HCT116 (cell line): ENCODE measurements at regions not wholly inside any gene's neighbourhood (a gene's known extent, or its start where the extent isn't known, plus 50 kb on each side); places are given as distances from the start of the nearest gene placed in this dataset.
A peak's percentile ranks its signal among the peaks of the same experiment; 100 is the strongest.

Experiments used
- ATAC-seq: fragments of 200-7000 bp; cut with Tn5 transposase; 2 replicates; pipeline ENCODE4 v1.9.1; 2020; ENCODE audit warnings: mild to moderate bottlenecking, moderate library complexity
- BruUV-seq: library from RNA; stranded (reverse); fragments of 400-500 nt; replicated peaks from 2 replicates; lab custom pipeline; 2021; lab: Mats Ljungman, UMichigan
- CTCF ChIA-PET: fragments of 300-600 bp; sonication (Branson Sonifier 250); formaldehyde crosslinking; loops from one replicate; lab custom pipeline; 2021; ENCODE audit warnings: antibody characterized with exemption; lab: Charles Lee
- POLR2A ChIA-PET: fragments of 300-600, 350-600 bp; sonication (Branson Sonifier 250); formaldehyde crosslinking; loops from one replicate; lab custom pipeline; 2021; ENCODE audit warnings: antibody characterized with exemption; lab: Charles Lee
- RAD21 ChIA-PET, 2 experiments: fragments of 300-600 bp; sonication (Branson Sonifier 250); formaldehyde crosslinking; loops; one replicate each; lab custom pipeline; 2023; ENCODE audit warnings: low total read pairs in 2 of 2; ENCODE audit not compliant: uncharacterized antibody in 2 of 2, unreplicated experiment in 2 of 2, low non-redundant PET in 1 of 2; lab: Charles Lee
- DNase-seq: peaks from one replicate; pipeline ENCODE4 v3.0.0-alpha.2; 2010; ENCODE audit warnings: low read depth, low spot score
- H2AFZ ChIP-seq: fragments of 200-600 bp; shearing (Covaris generic), sonication (generic); 2 replicates; pipeline ENCODE4 v1.6.1; 2017; ENCODE audit warnings: low read depth, mixed run types, mixed read lengths, antibody characterized with exemption, low read length; ENCODE audit not compliant: poor library complexity, severe bottlenecking
- H3K27ac ChIP-seq: 2 replicates; pipeline ENCODE4 v1.5.1; 2012; ENCODE audit warnings: low read depth, low read length
- H3K27me3 ChIP-seq: fragments of 200-600 bp; sonication (generic); 2 replicates; pipeline ENCODE4 v1.6.1; 2016; ENCODE audit warnings: mixed run types, low read length, mixed read lengths; ENCODE audit not compliant: insufficient read depth
- H3K36me3 ChIP-seq, 2 experiments: fragments of 200-500 bp in 1 of 2; fragments of 200-600 bp in 1 of 2; sonication (Bioruptor generic) in 1 of 2; sonication (generic) in 1 of 2; 2 replicates each; pipeline versions ENCODE4 v1.5.1 to v1.6.1; 2014 to 2016; ENCODE audit warnings: low read length in 2 of 2, inconsistent platforms in 1 of 2, mixed read lengths in 1 of 2, mixed run types in 1 of 2; ENCODE audit not compliant: insufficient read depth in 2 of 2, control insufficient read depth in 1 of 2
- H3K4me1 ChIP-seq, 2 experiments: fragments of 200-600 bp in 1 of 2; sonication (generic) in 1 of 2; 2 replicates each; pipeline versions ENCODE4 v1.5.1 to v1.6.1; 2012 to 2017; ENCODE audit warnings: low read length in 2 of 2, inconsistent platforms in 1 of 2, mild to moderate bottlenecking in 1 of 2, mixed read lengths in 1 of 2, mixed run types in 1 of 2, moderate library complexity in 1 of 2; ENCODE audit not compliant: insufficient read depth in 2 of 2, control insufficient read depth in 1 of 2
- H3K4me2 ChIP-seq: fragments of 200-600 bp; sonication (generic); 2 replicates; pipeline ENCODE4 v1.6.1; 2017; ENCODE audit warnings: mixed run types, low read length, mixed read lengths
- H3K4me3 ChIP-seq, 2 experiments: fragments of 200-600 bp in 1 of 2; sonication (generic) in 1 of 2; replicated peaks in 1 of 2; 2 replicates each; pipeline ENCODE4 v1.5.1; 2011 to 2016; ENCODE audit warnings: low read length in 2 of 2, control low read depth in 1 of 2, low read depth in 1 of 2, mild to moderate bottlenecking in 1 of 2, mixed read lengths in 1 of 2, mixed run types in 1 of 2
- H3K79me2 ChIP-seq: fragments of 200-600 bp; sonication (generic); 2 replicates; pipeline ENCODE4 v1.6.1; 2017; ENCODE audit warnings: mild to moderate bottlenecking, mixed run types, low read length, moderate library complexity, mixed read lengths; ENCODE audit not compliant: insufficient read depth
- H3K9ac ChIP-seq: fragments of 200-600 bp; sonication (generic); 2 replicates; pipeline ENCODE4 v1.6.1; 2016; ENCODE audit warnings: low read length, mixed read lengths
- H3K9me2 ChIP-seq: fragments of 200-600 bp; sonication (generic), shearing (Covaris generic); 2 replicates; pipeline ENCODE4 v1.6.1; 2017; ENCODE audit warnings: mixed run types, mild to moderate bottlenecking, moderate library complexity; ENCODE audit not compliant: insufficient read depth
- H3K9me3 ChIP-seq, 2 experiments: fragments of 200-500 bp in 1 of 2; fragments of 200-600 bp in 1 of 2; sonication (Bioruptor generic) in 1 of 2; sonication (generic) in 1 of 2; 2 replicates each; pipeline ENCODE4 v1.6.1; 2014 to 2017; ENCODE audit warnings: low read length in 2 of 2, mixed read lengths in 2 of 2, inconsistent platforms in 1 of 2, low read depth in 1 of 2, mild to moderate bottlenecking in 1 of 2, mixed run types in 1 of 2, moderate library complexity in 1 of 2; ENCODE audit not compliant: control insufficient read depth in 1 of 2, insufficient read depth in 1 of 2
- H4K20me1 ChIP-seq: fragments of 200-600 bp; sonication (generic), shearing (Covaris generic); 2 replicates; pipeline ENCODE4 v1.6.1; 2017; ENCODE audit warnings: mixed run types, mild to moderate bottlenecking, moderate library complexity; ENCODE audit not compliant: insufficient read depth
- CEBPB ChIP-seq: IDR thresholded peaks from 2 replicates; pipeline ENCODE4 v1.6.1; 2012; ENCODE audit warnings: low read depth
- EGR1 ChIP-seq: IDR thresholded peaks from 2 replicates; pipeline ENCODE4 v1.6.1; 2012; ENCODE audit warnings: low read depth
- EZH2 ChIP-seq: fragments of 200-600 bp; sonication (generic); IDR thresholded peaks from 2 replicates; pipeline ENCODE4 v1.6.1; 2017; ENCODE audit warnings: antibody characterized with exemption, mixed run types
- EZH2phosphoT487 ChIP-seq: fragments of 200-600 bp; IDR thresholded peaks from 2 replicates; pipeline ENCODE4 v1.6.1; 2018; ENCODE audit warnings: antibody characterized with exemption, borderline replicate concordance
- JUND ChIP-seq: IDR thresholded peaks from 2 replicates; pipeline ENCODE4 v1.6.1; 2012
- POLR2A ChIP-seq: IDR thresholded peaks from 2 replicates; pipeline ENCODE4 v1.7.0; 2011; ENCODE audit warnings: borderline replicate concordance; ENCODE audit not compliant: insufficient read depth, insufficient read length; ENCODE audit errors: extremely low read depth
- POLR2AphosphoS5 ChIP-seq: IDR thresholded peaks from 2 replicates; pipeline ENCODE4 v1.6.1; 2011; ENCODE audit warnings: mild to moderate bottlenecking, low read depth, low read length, moderate library complexity
- REST ChIP-seq: IDR thresholded peaks from 2 replicates; pipeline ENCODE4 v1.6.1; 2012; ENCODE audit warnings: low read depth
- SRF ChIP-seq: IDR thresholded peaks from 2 replicates; pipeline ENCODE4 v1.6.1; 2012; ENCODE audit warnings: low read depth
- TCF7L2 ChIP-seq: IDR thresholded peaks from 2 replicates; pipeline ENCODE4 v1.7.0; 2011; ENCODE audit warnings: borderline replicate concordance, inconsistent platforms; ENCODE audit not compliant: insufficient read depth, insufficient read length; ENCODE audit errors: extremely low read depth
- YY1 ChIP-seq: IDR thresholded peaks from 2 replicates; pipeline ENCODE4 v1.6.1; 2011; ENCODE audit warnings: low read length, low read depth, moderate library complexity, mild to moderate bottlenecking; ENCODE audit not compliant: insufficient replicate concordance; ENCODE audit errors: extremely low read depth
- ZNF274 ChIP-seq: fragments of 200-500 bp; sonication (Bioruptor generic); IDR thresholded peaks from 2 replicates; pipeline ENCODE4 v1.6.1; 2014; ENCODE audit warnings: mild to moderate bottlenecking, low read depth, low read length, inconsistent platforms
- intact Hi-C: fragments of 100-400 bp; cut with micrococcal nuclease; formaldehyde crosslinking; loops from 2 replicates; pipeline ENCODE4 v1.10.0; 2022
- TF ChIP-seq, protein P1 (sequence below): IDR thresholded peaks from 2 replicates; pipeline ENCODE4 v1.6.1; 2012
- TF ChIP-seq, protein P2 (sequence below): IDR thresholded peaks from 2 replicates; pipeline ENCODE4 v1.6.1; 2012

- TF ChIP-seq, protein P1, sequence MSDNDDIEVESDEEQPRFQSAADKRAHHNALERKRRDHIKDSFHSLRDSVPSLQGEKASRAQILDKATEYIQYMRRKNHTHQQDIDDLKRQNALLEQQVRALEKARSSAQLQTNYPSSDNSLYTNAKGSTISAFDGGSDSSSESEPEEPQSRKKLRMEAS, result no peak
- no peak for TF ChIP-seq ZNF274
- TF ChIP-seq POLR2AphosphoS5, result no peak
These were observed 73.8 kb upstream of the FBRSL1 start (continued) for GRCh38 chr12:132416121-132416673.

DNA sequence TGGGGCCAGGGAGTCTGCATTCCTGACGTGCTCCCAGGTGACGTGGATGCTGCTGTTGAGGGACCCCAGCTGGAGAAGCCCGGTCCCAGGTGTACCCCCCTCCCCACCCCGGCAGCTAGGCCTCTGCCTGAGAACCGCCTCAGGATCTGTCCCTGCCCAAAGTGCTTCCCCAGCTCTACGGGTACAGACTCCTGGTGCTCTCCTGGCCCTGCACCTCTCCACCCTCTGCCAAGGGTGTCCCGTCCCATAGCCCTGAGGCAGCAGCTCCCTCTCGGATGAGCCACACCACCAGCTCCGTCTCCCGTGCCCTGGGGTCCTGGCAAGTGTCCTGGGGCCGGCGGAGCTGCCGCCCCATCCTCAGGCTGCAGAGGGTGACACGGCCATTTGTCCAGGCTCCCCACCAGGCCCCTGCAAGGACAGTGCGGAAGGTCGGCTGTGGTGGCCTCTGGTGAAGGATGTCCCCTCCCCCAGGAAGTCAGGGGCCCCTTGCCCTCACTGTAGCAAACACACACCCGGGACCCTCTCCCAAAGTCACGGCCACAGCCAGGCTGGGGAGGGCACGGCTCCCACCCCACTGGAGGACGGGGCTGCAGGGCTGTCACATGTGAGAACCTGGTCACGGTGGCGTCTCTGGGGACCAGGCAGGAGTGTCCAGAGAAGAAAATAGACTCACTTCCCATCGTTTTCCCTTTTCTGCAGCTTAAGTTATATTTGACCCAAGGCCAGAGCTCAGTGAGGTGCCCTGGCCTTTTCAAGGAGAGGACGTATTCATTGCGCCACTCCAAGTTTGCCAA, 74.4 kb upstream of the FBRSL1 start:
- Histone ChIP-seq H3K9ac (no peak overlapping the region), H3K27me3 (peaks cover 8% of the 10 kb centered on the region; the same call in 1 of the 2 replicates), H3K79me2 (no peaks in the 10 kb centered on the region), H3K4me3 (0 out of 4 replicates have a peak overlapping the region, but pooled peaks of 1 of the 2 experiments have one; percentile 28), H3K9me3 (no peaks in the 10 kb centered on the region), H3K4me1 (peaks cover 0 to 14% of the 10 kb centered on the region in 2 experiments; a peak in 2 of 4 replicates), H3K4me2 (peak overlapping the region; percentile 68), H4K20me1 (no peaks in the 10 kb centered on the region), H2AFZ (no peak overlapping the region), H3K36me3 (no peaks in the 10 kb centered on the region), H3K27ac (peak overlapping the region; percentile 3; the same call in 1 of the 2 replicates), H3K9me2 (no peaks in the 10 kb centered on the region)
- ATAC-seq (peak; percentile 20), DNase-seq (no peak)
- RAD21 ChIA-PET, result interaction anchor here (0.5 to 2.3 kb wide), 5 partner anchors 15 to 262 kb away, joined by 3 to 21 read pairs (median 4); no protein-coding TSS in a partner anchor
- POLR2A ChIA-PET, result no interaction called here
- BruUV-seq, result no TSS peak
- TF ChIP-seq EZH2 (no peak), JUND (no peak), POLR2A (no peak), ZNF274 (no peak), TCF7L2 (no peak), YY1 (no peak), CEBPB (no peak), SRF (no peak), EGR1 (no peak), EZH2phosphoT487 (no peak), REST (no peak)
- TF ChIP-seq, protein P2, sequence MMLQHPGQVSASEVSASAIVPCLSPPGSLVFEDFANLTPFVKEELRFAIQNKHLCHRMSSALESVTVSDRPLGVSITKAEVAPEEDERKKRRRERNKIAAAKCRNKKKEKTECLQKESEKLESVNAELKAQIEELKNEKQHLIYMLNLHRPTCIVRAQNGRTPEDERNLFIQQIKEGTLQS, result no peak
- CTCF ChIA-PET, result interaction anchor here (0.7 to 3.6 kb wide), 15 partner anchors 10 to 264 kb away, joined by 3 to 53 read pairs (median 5); no protein-coding TSS in a partner anchor
- intact Hi-C loops, result loop anchor here (1.0 kb wide), 4 partner anchors 108 to 223 kb away; no protein-coding TSS in a partner anchor
